Activated CD8-positive, alpha-beta T cell treated with anti-CD3 and anti-CD28 coated beads, Interleukin-2, amount 10 ng/mL, durations not matched to agents 7 days and 5 days (primary cell): ENCODE measurements at regions not wholly inside any gene's neighbourhood (a gene's known extent, or its start where the extent isn't known, plus 50 kb on each side); places are given as distances from the start of the nearest gene placed in this dataset.

ENCODE experiments used
- ATAC-seq: fragments of 150-1000 bp; cut with Tn5 transposase; one replicate; pipeline ENCODE4 v1.10.0; 2021; ENCODE audit warnings: moderate library complexity
- CTCF ChIA-PET: fragments of 350-600 bp; sonication (Branson Sonifier 250); formaldehyde crosslinking; loops from one replicate; lab custom pipeline; 2021; ENCODE audit warnings: antibody characterized with exemption; lab: Charles Lee
- POLR2A ChIA-PET: fragments of 350-600 bp; sonication (Branson Sonifier 250); formaldehyde crosslinking; loops from one replicate; lab custom pipeline; 2021; ENCODE audit warnings: antibody characterized with exemption; lab: Charles Lee
- DNase-seq: peaks from one replicate; pipeline ENCODE4 v3.0.0-alpha.2; 2020
- H3K27ac Mint-ChIP-seq: one replicate; pipeline ENCODE4 v1.8.0; 2021; ENCODE audit warnings: mild to moderate bottlenecking, mixed read lengths
- H3K27me3 Mint-ChIP-seq: one replicate; pipeline ENCODE4 v1.8.0; 2021; ENCODE audit warnings: low read depth, mixed read lengths
- H3K36me3 Mint-ChIP-seq: one replicate; pipeline ENCODE4 v1.8.0; 2021; ENCODE audit warnings: low read depth, mixed read lengths
- H3K4me1 Mint-ChIP-seq: one replicate; pipeline ENCODE4 v1.8.0; 2021; ENCODE audit warnings: low read depth, mixed read lengths
- H3K4me3 Mint-ChIP-seq: one replicate; pipeline ENCODE4 v1.8.0; 2021; ENCODE audit warnings: mild to moderate bottlenecking, mixed read lengths
- H3K9me3 Mint-ChIP-seq: one replicate; pipeline ENCODE4 v1.8.0; 2022; ENCODE audit warnings: mixed read lengths; ENCODE audit not compliant: insufficient read depth

DNA sequence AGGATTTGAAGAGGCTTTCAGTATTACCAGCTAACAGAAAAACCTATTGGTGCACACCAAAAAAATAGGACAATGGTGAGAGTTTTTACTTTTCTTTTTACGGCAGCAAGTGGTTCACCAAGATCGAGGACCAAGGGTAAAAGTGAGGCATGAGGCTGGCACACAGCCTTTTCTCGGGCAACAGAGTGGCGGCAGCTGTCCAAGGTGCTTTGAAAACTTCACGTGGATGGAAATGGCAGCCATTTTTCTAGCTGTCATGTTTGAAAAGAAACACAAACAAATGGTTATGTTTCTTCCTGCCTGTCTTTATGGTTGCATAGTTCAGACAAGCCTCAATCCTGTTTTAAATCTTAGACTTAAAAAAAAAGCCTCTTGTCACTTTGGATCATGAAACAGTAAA is 812.5 kb upstream of the CHAC2 start:
- H3K9me3 Mint-ChIP-seq, result peaks cover 8% of the 10 kb centered on the region

DNA sequence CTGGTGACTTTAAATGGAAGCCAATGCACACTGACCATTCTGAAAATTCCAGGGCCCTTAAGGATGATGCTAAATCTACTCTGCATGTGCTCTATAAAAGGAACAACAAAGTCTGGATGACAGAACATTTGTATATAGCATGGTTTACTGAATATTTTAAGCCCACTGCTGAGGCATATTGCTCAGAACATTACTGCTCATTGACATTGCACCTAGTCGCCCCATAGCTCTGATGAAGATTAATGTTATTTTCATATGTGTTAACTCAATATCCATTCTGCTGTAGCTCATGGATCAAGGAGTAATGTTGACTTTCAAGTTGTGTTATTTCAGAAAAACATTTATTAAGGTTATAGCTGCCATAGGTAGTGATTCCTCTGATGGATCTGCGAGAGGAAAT is 827.5 kb upstream of the CHAC2 start:
- Mint-ChIP-seq H3K27ac (no peak overlapping the region), H3K27me3 (no peaks in the 10 kb centered on the region), H3K9me3 (no peaks in the 10 kb centered on the region), H3K36me3 (no peaks in the 10 kb centered on the region), H3K4me1 (peaks cover 3% of the 10 kb centered on the region), H3K4me3 (no peak overlapping the region)
- ATAC-seq (no peak), DNase-seq (no peak)
- CTCF ChIA-PET, result no interaction called here
- POLR2A ChIA-PET, result no interaction called here

More for the DNA sequence above, 812.5 kb upstream of the CHAC2 start:
- Mint-ChIP-seq H3K4me1 (no peaks in the 10 kb centered on the region), H3K36me3 (no peaks in the 10 kb centered on the region), H3K27ac (no peak overlapping the region), H3K4me3 (no peak overlapping the region), H3K27me3 (no peaks in the 10 kb centered on the region)
- ChIA-PET CTCF (no interaction called here), POLR2A (no interaction called here)
- ATAC-seq, result no peak
- DNase-seq, result no peak

GRCh38 chr2:52939250-52939649 is 828.4 kb upstream of the CHAC2 start:
- DNase-seq, result no peak
- no peak overlapping the region for H3K27ac Mint-ChIP-seq
- H3K4me1 Mint-ChIP-seq, result peaks cover 3% of the 10 kb centered on the region
- no peaks in the 10 kb centered on the region for H3K36me3 Mint-ChIP-seq
- H3K4me3 Mint-ChIP-seq, result no peak overlapping the region
- CTCF ChIA-PET, result no interaction called here
- POLR2A ChIA-PET, result no interaction called here
- ATAC-seq, result no peak
- H3K9me3 Mint-ChIP-seq, result no peaks in the 10 kb centered on the region
- no peaks in the 10 kb centered on the region for H3K27me3 Mint-ChIP-seq

- no peak for DNase-seq
- no peak overlapping the region for H3K4me3 Mint-ChIP-seq
- ChIA-PET CTCF (no interaction called here), POLR2A (no interaction called here)
- H3K27ac Mint-ChIP-seq, result no peak overlapping the region
- H3K4me1 Mint-ChIP-seq, result peaks cover 3% of the 10 kb centered on the region
- no peak for ATAC-seq
- H3K36me3 Mint-ChIP-seq, result no peaks in the 10 kb centered on the region
- H3K27me3 Mint-ChIP-seq, result no peaks in the 10 kb centered on the region
- H3K9me3 Mint-ChIP-seq, result no peaks in the 10 kb centered on the region
Observed at GRCh38 chr2:52936029-52936428, 831.6 kb upstream of the CHAC2 start.

- H3K36me3 Mint-ChIP-seq, result no peaks in the 10 kb centered on the region
- ChIA-PET POLR2A (no interaction called here), CTCF (no interaction called here)
- ATAC-seq (no peak), DNase-seq (no peak)
- H3K9me3 Mint-ChIP-seq, result no peaks in the 10 kb centered on the region
- H3K27ac Mint-ChIP-seq, result no peak overlapping the region
- H3K27me3 Mint-ChIP-seq, result no peaks in the 10 kb centered on the region
- no peak overlapping the region for H3K4me3 Mint-ChIP-seq
- peaks cover 3% of the 10 kb centered on the region for H3K4me1 Mint-ChIP-seq
Observed at GRCh38 chr2:52934920-52935640, 832.5 kb upstream of the CHAC2 start.

DNA sequence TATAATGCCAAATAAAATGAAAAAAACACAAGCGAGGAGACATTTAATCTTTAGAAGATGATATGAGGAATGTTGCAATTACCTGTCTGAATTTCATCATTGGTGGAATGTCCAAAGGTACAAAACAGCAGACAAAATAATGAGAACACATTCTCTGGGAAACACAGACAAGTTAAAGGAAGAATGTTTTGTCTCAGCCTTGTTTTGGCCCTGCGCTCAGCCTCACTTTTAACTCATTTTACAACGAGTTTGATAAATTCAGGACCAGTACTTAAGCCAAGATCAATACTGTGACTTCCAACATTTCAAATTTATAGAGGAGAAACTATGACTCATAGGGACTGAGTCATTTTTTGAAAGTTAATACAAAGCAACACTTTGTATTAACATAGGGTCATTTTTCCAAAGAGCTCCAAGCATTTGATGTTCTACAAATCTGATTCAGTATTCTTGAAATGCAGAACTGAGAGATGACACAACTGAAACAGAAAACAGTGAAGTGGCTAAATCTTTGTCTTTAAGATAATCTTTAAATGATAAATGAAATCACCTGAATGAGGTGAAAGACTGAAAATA is 833.2 kb upstream of the CHAC2 start:
- POLR2A ChIA-PET, result no interaction called here
- peaks cover 3% of the 10 kb centered on the region for H3K4me1 Mint-ChIP-seq
- no peaks in the 10 kb centered on the region for H3K27me3 Mint-ChIP-seq
- no peak overlapping the region for H3K4me3 Mint-ChIP-seq
- no peak overlapping the region for H3K27ac Mint-ChIP-seq
- DNase-seq, result no peak
- no peaks in the 10 kb centered on the region for H3K9me3 Mint-ChIP-seq
- CTCF ChIA-PET, result no interaction called here
- no peaks in the 10 kb centered on the region for H3K36me3 Mint-ChIP-seq
- ATAC-seq, result no peak

GRCh38 chr2:52933878-52934277 is 833.7 kb upstream of the CHAC2 start:
- ATAC-seq (no peak), DNase-seq (no peak)
- Mint-ChIP-seq H3K4me3 (no peak overlapping the region), H3K27me3 (no peaks in the 10 kb centered on the region), H3K27ac (no peak overlapping the region), H3K4me1 (peaks cover 3% of the 10 kb centered on the region), H3K36me3 (no peaks in the 10 kb centered on the region), H3K9me3 (no peaks in the 10 kb centered on the region)
- CTCF ChIA-PET, result no interaction called here
- POLR2A ChIA-PET, result no interaction called here

DNA sequence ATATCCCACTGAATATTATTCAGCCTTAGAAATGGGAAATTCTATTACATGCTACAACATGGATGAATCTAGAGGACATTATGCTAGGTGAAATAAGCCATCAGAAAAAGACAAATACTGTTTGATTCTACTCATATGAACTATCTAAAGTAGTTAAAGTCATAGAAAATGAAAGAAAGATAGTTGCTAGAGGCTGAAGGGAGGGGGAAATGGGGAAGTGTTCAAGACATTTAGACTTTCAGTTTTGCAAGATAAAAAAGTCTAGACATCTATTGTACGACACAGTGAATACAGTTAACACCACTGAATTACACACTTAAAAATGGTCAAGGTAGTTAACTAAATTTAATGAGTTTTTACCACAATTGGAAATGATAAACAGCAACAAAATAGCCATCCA is 835.9 kb upstream of the CHAC2 start:
- peaks cover 2% of the 10 kb centered on the region for H3K9me3 Mint-ChIP-seq
- H3K4me1 Mint-ChIP-seq, result peaks cover 3% of the 10 kb centered on the region
- ATAC-seq (no peak), DNase-seq (no peak)
- H3K27me3 Mint-ChIP-seq, result no peaks in the 10 kb centered on the region
- ChIA-PET POLR2A (no interaction called here), CTCF (no interaction called here)
- no peaks in the 10 kb centered on the region for H3K36me3 Mint-ChIP-seq
- no peak overlapping the region for H3K4me3 Mint-ChIP-seq
- no peak overlapping the region for H3K27ac Mint-ChIP-seq

DNA sequence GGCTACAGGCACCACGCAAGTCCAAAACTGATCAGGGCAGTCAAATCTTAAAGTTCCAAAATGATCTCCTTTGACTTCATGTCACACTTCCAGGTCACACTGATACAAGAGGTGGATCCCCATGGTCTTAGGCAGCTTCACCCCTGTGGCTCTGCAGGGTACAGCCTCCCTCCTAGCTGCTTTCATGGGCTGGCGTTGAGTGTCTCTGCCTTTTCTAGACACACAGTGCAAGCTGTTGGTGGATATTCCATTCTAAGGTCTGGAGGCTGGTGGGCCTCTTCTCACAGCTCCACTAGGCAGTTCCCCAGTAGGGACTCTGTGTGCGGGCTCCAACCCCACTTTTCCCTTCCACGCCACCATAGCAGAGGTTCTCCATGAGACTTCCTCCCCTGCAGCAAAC is 838.2 kb upstream of the CHAC2 start:
- ChIA-PET POLR2A (no interaction called here), CTCF (no interaction called here)
- Mint-ChIP-seq H3K27ac (no peak overlapping the region), H3K36me3 (no peaks in the 10 kb centered on the region), H3K4me1 (no peaks in the 10 kb centered on the region), H3K27me3 (no peaks in the 10 kb centered on the region), H3K9me3 (peaks cover 6% of the 10 kb centered on the region), H3K4me3 (no peak overlapping the region)
- DNase-seq (no peak), ATAC-seq (no peak)

GRCh38 chr2:52919673-52920072 is 847.9 kb upstream of the CHAC2 start:
- POLR2A ChIA-PET, result no interaction called here

GRCh38 chr2:52918551-52918950 is 849.1 kb upstream of the CHAC2 start:
- Mint-ChIP-seq H3K4me3 (no peak overlapping the region), H3K36me3 (no peaks in the 10 kb centered on the region), H3K4me1 (no peaks in the 10 kb centered on the region), H3K27ac (no peak overlapping the region), H3K27me3 (no peaks in the 10 kb centered on the region), H3K9me3 (no peaks in the 10 kb centered on the region)
- ChIA-PET CTCF (no interaction called here), POLR2A (no interaction called here)
- ATAC-seq (no peak), DNase-seq (no peak)

More at GRCh38 chr2:52919673-52920072, 847.9 kb upstream of the CHAC2 start:
- Mint-ChIP-seq H3K9me3 (no peaks in the 10 kb centered on the region), H3K4me1 (no peaks in the 10 kb centered on the region), H3K4me3 (no peak overlapping the region), H3K36me3 (no peaks in the 10 kb centered on the region), H3K27ac (no peak overlapping the region), H3K27me3 (no peaks in the 10 kb centered on the region)
- CTCF ChIA-PET, result no interaction called here
- ATAC-seq (no peak), DNase-seq (no peak)

DNA sequence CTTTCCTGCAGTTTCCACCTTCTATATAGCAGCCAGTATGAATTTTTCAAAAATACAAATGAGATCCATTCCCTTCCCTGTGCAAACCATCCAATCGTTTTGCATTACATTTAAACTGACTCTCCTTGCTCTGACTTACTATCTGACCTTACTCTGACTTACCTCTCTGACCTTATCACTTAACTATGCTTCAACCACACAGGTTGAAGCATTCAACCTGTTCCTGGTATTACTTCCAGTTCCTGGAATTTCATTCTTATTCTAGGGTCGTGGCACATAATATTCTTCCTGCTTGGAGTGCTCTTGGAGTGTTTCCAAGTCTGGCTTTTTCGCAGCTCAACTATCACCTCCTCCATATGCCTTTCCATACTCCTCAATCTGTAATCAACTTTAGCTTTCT is 850.6 kb upstream of the CHAC2 start:
- Mint-ChIP-seq H3K27me3 (no peaks in the 10 kb centered on the region), H3K4me3 (no peak overlapping the region), H3K9me3 (no peaks in the 10 kb centered on the region), H3K36me3 (no peaks in the 10 kb centered on the region), H3K27ac (no peak overlapping the region), H3K4me1 (no peaks in the 10 kb centered on the region)
- ChIA-PET CTCF (no interaction called here), POLR2A (no interaction called here)
- DNase-seq (no peak), ATAC-seq (no peak)
